HTR-8/SVneo (cell line): ENCODE measurements at regions not wholly inside any gene's neighbourhood (a gene's known extent, or its start where the extent isn't known, plus 50 kb on each side); places are given as distances from the start of the nearest gene placed in this dataset.

Experiments used
- DNase-seq: peaks from one replicate; pipeline ENCODE4 v3.0.0; 2011; ENCODE audit warnings: low spot score, mixed read lengths; ENCODE audit not compliant: insufficient read length
- FAIRE-seq: peaks from 2 replicates; lab custom pipeline; 2011; peaks lifted over from hg19 to GRCh38; lab: Jason Lieb, UNC

GRCh38 chr3:64332459-64333350 lies 107.4 kb upstream of the PRICKLE2 start:
- no peak for FAIRE-seq
- no peak for DNase-seq

- no peak for DNase-seq
- no peak for FAIRE-seq
Observed at GRCh38 chr3:64331605-64332004, 106.3 kb upstream of the PRICKLE2 start.

GRCh38 chr3:64329037-64329436 lies 103.8 kb upstream of the PRICKLE2 start:
- DNase-seq (no peak), FAIRE-seq (no peak)

- DNase-seq (no peak), FAIRE-seq (no peak)
Observed at GRCh38 chr3:64327100-64327804, 102.0 kb upstream of the PRICKLE2 start.

GRCh38 chr3:64321747-64322146 lies 96.5 kb upstream of the PRICKLE2 start:
- FAIRE-seq (peak; percentile 82), DNase-seq (peak; percentile 41)

GRCh38 chr3:64319391-64319790 lies 94.1 kb upstream of the PRICKLE2 start:
- no peak for DNase-seq
- FAIRE-seq, result no peak

- DNase-seq (no peak), FAIRE-seq (no peak)
Observed at GRCh38 chr3:64318668-64319271, 93.5 kb upstream of the PRICKLE2 start.

- DNase-seq, result no peak
- no peak for FAIRE-seq
Observed at GRCh38 chr3:64318001-64318400, 92.7 kb upstream of the PRICKLE2 start.

- DNase-seq (no peak), FAIRE-seq (no peak)
Observed at GRCh38 chr3:64316971-64317370, 91.7 kb upstream of the PRICKLE2 start.

- DNase-seq (no peak), FAIRE-seq (no peak)
Observed at GRCh38 chr3:64311424-64312061, 86.3 kb upstream of the PRICKLE2 start.

- FAIRE-seq (no peak), DNase-seq (no peak)
Observed at GRCh38 chr3:64308931-64309330, 83.7 kb upstream of the PRICKLE2 start.

- DNase-seq (no peak), FAIRE-seq (no peak)
Observed at GRCh38 chr3:64306745-64307144, 81.5 kb upstream of the PRICKLE2 start.

GRCh38 chr3:64305731-64306130 lies 80.5 kb upstream of the PRICKLE2 start:
- FAIRE-seq, result no peak
- DNase-seq, result no peak

- no peak for FAIRE-seq
Observed at GRCh38 chr3:64304828-64305410, 79.7 kb upstream of the PRICKLE2 start.

GRCh38 chr3:64303881-64304280 lies 78.6 kb upstream of the PRICKLE2 start:
- DNase-seq (no peak), FAIRE-seq (no peak)

More at GRCh38 chr3:64304828-64305410, 79.7 kb upstream of the PRICKLE2 start:
- no peak for DNase-seq

GRCh38 chr3:64303401-64303800 lies 78.1 kb upstream of the PRICKLE2 start:
- DNase-seq (no peak), FAIRE-seq (no peak)

GRCh38 chr3:64301476-64301875 lies 76.2 kb upstream of the PRICKLE2 start:
- DNase-seq, result no peak
- no peak for FAIRE-seq

GRCh38 chr3:64300790-64301423 lies 75.6 kb upstream of the PRICKLE2 start:
- FAIRE-seq (no peak), DNase-seq (no peak)

GRCh38 chr3:64299206-64299605 lies 73.9 kb upstream of the PRICKLE2 start:
- DNase-seq, result no peak
- FAIRE-seq, result no peak

- FAIRE-seq (no peak), DNase-seq (no peak)
Observed at GRCh38 chr3:64297563-64297962, 72.3 kb upstream of the PRICKLE2 start.
